Heart left ventricle (tissue), 16 donors: ENCODE measurements at regions not wholly inside any gene's neighbourhood (a gene's known extent, or its start where the extent isn't known, plus 50 kb on each side); places are given as distances from the start of the nearest gene placed in this dataset.

Experiments used
- ATAC-seq, 4 donors: fragments of 200-7000 bp; cut with Tn5 transposase; one replicate each; pipeline ENCODE4 v1.9.1; 2020 to 2022; ENCODE audit warnings: moderate library complexity in 4 of 4, mild to moderate bottlenecking in 3 of 4, moderate number of reproducible peaks in 1 of 4
- DNase-seq, 5 donors: peaks; one replicate each; pipeline ENCODE4 v3.0.0-alpha.2; 2020
- H3K27ac ChIP-seq, 12 donors: fragments of 200-600 bp; sonication (generic) in 4 of 12; one replicate each; pipeline versions ENCODE4 v1.5.0 to v1.8.0; 2016 to 2022; ENCODE audit warnings: mild to moderate bottlenecking in 2 of 12
- H3K27me3 ChIP-seq, 9 donors: fragments of 200-600 bp; sonication (generic) in 2 of 9; one replicate each; pipeline versions ENCODE4 v1.5.1 to v1.8.0; 2016 to 2022; ENCODE audit warnings: mild to moderate bottlenecking in 3 of 9
- H3K36me3 ChIP-seq, 9 donors: fragments of 200-600 bp; sonication (generic) in 2 of 9; one replicate each; pipeline versions ENCODE4 v1.5.0 to v1.8.0; 2018 to 2022; ENCODE audit warnings: mild to moderate bottlenecking in 2 of 9
- H3K4me1 ChIP-seq, 12 donors: fragments of 200-600 bp; sonication (generic) in 4 of 12; one replicate each; pipeline versions ENCODE4 v1.5.0 to v1.8.0; 2016 to 2022; ENCODE audit warnings: mild to moderate bottlenecking in 3 of 12
- H3K4me3 ChIP-seq, 12 donors: fragments of 200-600 bp; sonication (generic) in 4 of 12; one replicate each; pipeline versions ENCODE4 v1.5.0 to v1.8.0; 2017 to 2022; ENCODE audit warnings: mild to moderate bottlenecking in 9 of 12, moderate library complexity in 4 of 12
- H3K9me3 ChIP-seq, 12 donors: fragments of 200-600 bp; sonication (generic) in 4 of 12; one replicate each; pipeline versions ENCODE4 v1.5.0 to v1.8.0; 2016 to 2022; ENCODE audit warnings: mild to moderate bottlenecking in 1 of 12
- CTCF ChIP-seq, 12 donors: fragments of 200-600 bp; sonication (generic) in 4 of 12; IDR thresholded peaks; one replicate each; pipeline versions ENCODE4 v1.5.0 to v1.8.0; 2018 to 2022; ENCODE audit warnings: antibody characterized with exemption in 12 of 12, mild to moderate bottlenecking in 5 of 12
- POLR2A ChIP-seq, 2 donors: fragments of 450-650 bp; IDR thresholded peaks; one replicate each; pipeline ENCODE4 v1.6.1; 2017; ENCODE audit warnings: antibody characterized with exemption in 2 of 2, mild to moderate bottlenecking in 2 of 2, moderate library complexity in 2 of 2
- WGBS, 4 donors: extraction: QIAGEN DNeasy Blood & Tissue Kit in 2 of 4; methylation state at CpG; one replicate each; pipeline versions ENCODE4 v1.1.5 to v1.1.7; 2013 to 2018; 5-methylcytosine and 5-hydroxymethylcytosine counted together
- intact Hi-C, 10 donors: fragments of 100-400 bp; cut with DNase I; formaldehyde crosslinking; loops; one replicate each; pipeline versions ENCODE4 v1.11.1 to v1.14.2; 2022
- donor health status: ischemic (EF 13 %, LVEDD 7.1; RV severe dilation, severe dysfunction).
- donor health status: healthy with polysubstance abuse.
- donor health status: DM: no; HTN: yes; CAD: no.
- donor health status: DM: no; HTN: no; CAD: no.
- donor health status: ischemic (EF 25% LVEDD 6.9; RV normal size, moderate dysfunction).
- donor health status: ischemic (EF 25% LVEDD 5.7; RV mildly dilated, moderate dysfunction).
- donor health status: healthy.
- donor health status: DM: yes; HTN: yes; CAD: no.
- donor health status: ischemic (EF 35%, LVEDD 5.7; RV mildly dilated, moderate dysfunction).
- donor health status: nonischemic (EF 11% LVEDD 7.7; RV severe dilation, severe dysfunction).
- donor health status: DM: yes; HTN: yes; CAD: no.
- donor health status: PGD.
- donor health status: ischemic (EF 29% LVEDD 5.4; RV normal size, mild dysfunction).
- donor health status: nonischemic (EF 23%, LVEDD 6.1; RV moderate dilation, normal function).

- Histone ChIP-seq H3K9me3 (no peaks in the 10 kb centered on the region), H3K4me1 (no peaks in the 10 kb centered on the region), H3K36me3 (no peaks in the 10 kb centered on the region), H3K27me3 (peaks cover 0 to 13% (median 0%) of the 10 kb centered on the region in 9 donors), H3K4me3 (no peak overlapping the region), H3K27ac (no peak overlapping the region)
- 15 to 25% (median 21%) methylated on average over 2 of the region's 2 CpGs for WGBS, 4 donors
- TF ChIP-seq POLR2A (IDR thresholded peaks at IDR 0.05) (no peak), CTCF (IDR thresholded peaks at IDR 0.05) (no peak)
- intact Hi-C loops = no loop called here
- DNase-seq (no peak), ATAC-seq (no peak)
Observed at GRCh38 chr10:104515678-104516199, 125.4 kb upstream of the SORCS3 start.

- no peaks in the 10 kb centered on the region for H3K36me3 ChIP-seq
- intact Hi-C loops = no loop called here
- no peak for ATAC-seq
- no peak overlapping the region for H3K4me3 ChIP-seq
- no peak for DNase-seq
- no peak overlapping the region for H3K27ac ChIP-seq
- H3K9me3 ChIP-seq = no peaks in the 10 kb centered on the region
- H3K27me3 ChIP-seq = peaks cover 0 to 13% (median 0%) of the 10 kb centered on the region in 9 donors
- no peaks in the 10 kb centered on the region for H3K4me1 ChIP-seq
- WGBS, 4 donors = 61 to 91% (median 67%) methylated on average over 2 of the region's 2 CpGs
- TF ChIP-seq CTCF (IDR thresholded peaks at IDR 0.05) = no peak
- no peak for TF ChIP-seq POLR2A (IDR thresholded peaks at IDR 0.05)
Observed at GRCh38 chr10:104516986-104517385, 124.1 kb upstream of the SORCS3 start.

- 65 to 67% (median 65%) methylated on average over 4 of the region's 4 CpGs for WGBS, 4 donors
- intact Hi-C loops = no loop called here
Observed at GRCh38 chr10:104517946-104518345, 123.1 kb upstream of the SORCS3 start.

GRCh38 chr10:104518891-104519290 is 122.2 kb upstream of the SORCS3 start:
- no peak for DNase-seq
- intact Hi-C loops = no loop called here
- no peak overlapping the region for H3K27ac ChIP-seq
- H3K4me1 ChIP-seq = peaks cover 0 to 4% (median 0%) of the 10 kb centered on the region in 12 donors
- no peak overlapping the region for H3K4me3 ChIP-seq
- peaks cover 0 to 12% (median 0%) of the 10 kb centered on the region in 9 donors for H3K27me3 ChIP-seq
- H3K9me3 ChIP-seq = no peaks in the 10 kb centered on the region
- ATAC-seq = no peak
- no peaks in the 10 kb centered on the region for H3K36me3 ChIP-seq
- 76 to 82% (median 78%) methylated on average over 6 of the region's 6 CpGs for WGBS, 4 donors
- TF ChIP-seq POLR2A (IDR thresholded peaks at IDR 0.05) = no peak
- no peak for TF ChIP-seq CTCF (IDR thresholded peaks at IDR 0.05)

More at GRCh38 chr10:104517946-104518345, 123.1 kb upstream of the SORCS3 start:
- no peak for TF ChIP-seq CTCF (IDR thresholded peaks at IDR 0.05)
- TF ChIP-seq POLR2A (IDR thresholded peaks at IDR 0.05) = no peak
- Histone ChIP-seq H3K9me3 (no peaks in the 10 kb centered on the region), H3K4me3 (no peak overlapping the region), H3K27me3 (peaks cover 0 to 12% (median 0%) of the 10 kb centered on the region in 9 donors), H3K27ac (no peak overlapping the region), H3K36me3 (no peaks in the 10 kb centered on the region), H3K4me1 (peaks cover 0 to 4% (median 0%) of the 10 kb centered on the region in 12 donors)
- no peak for ATAC-seq
- no peak for DNase-seq
